A673 (cell line): ENCODE measurements at regions not wholly inside any gene's neighbourhood (a gene's known extent, or its start where the extent isn't known, plus 50 kb on each side); places are given as distances from the start of the nearest gene placed in this dataset.

ENCODE experiments used
- CTCF ChIP-seq: fragments of 300-800, 200-600 bp; sonication (generic); conservative IDR thresholded peaks from 2 replicates; pipeline ENCODE4 v1.5.1; 2017; ENCODE audit warnings: low read depth, mild to moderate bottlenecking, antibody characterized with exemption, low read length, moderate library complexity, mixed read lengths
- EZH2 ChIP-seq: fragments of 200-600 bp; sonication (generic); IDR thresholded peaks from 2 replicates; pipeline ENCODE4 v1.6.1; 2017; ENCODE audit warnings: borderline replicate concordance, low read depth, mild to moderate bottlenecking, mixed read lengths, antibody characterized with exemption, low read length; ENCODE audit not compliant: poor library complexity, severe bottlenecking

- TF ChIP-seq CTCF (no peak), EZH2 (no peak)
These were observed 169.8 kb upstream of the SPRY2 start for GRCh38 chr13:80510686-80511085.
